ENCODE measurements at regions not wholly inside any gene's neighbourhood (a gene's known extent, or its start where the extent isn't known, plus 50 kb on each side); places are given as distances from the start of the nearest gene placed in this dataset.

- Histone ChIP-seq H3K27me3 (ENCODE audit: control insufficient read depth in 2 of 2, insufficient read depth in 2 of 2, low read length in 2 of 2) (no peaks in the 10 kb centered on the region), H2AFZ (ENCODE audit: low read depth, low read length) (no peak overlapping the region), H3K36me3 (ENCODE audit: control insufficient read depth, insufficient read depth, low read length) (no peaks in the 10 kb centered on the region), H3K4me2 (ENCODE audit: insufficient read depth, low read length) (no peak overlapping the region), H3K4me3 (no peak overlapping the region), H3K9ac (ENCODE audit: insufficient read depth in 1 of 2, low read depth in 2 of 2, low read length in 2 of 2) (no peak overlapping the region), H3K9me1 (ENCODE audit: control insufficient read depth, insufficient read depth, low read length) (no peaks in the 10 kb centered on the region), H3K9me3 (replicated peaks; ENCODE audit: control insufficient read depth, insufficient read depth, low read depth, low read length) (no peaks in the 10 kb centered on the region), H3K79me2 (ENCODE audit: control insufficient read depth, insufficient read depth, low read length) (no peaks in the 10 kb centered on the region), H4K20me1 (replicated peaks; ENCODE audit: control insufficient read depth, insufficient read depth, low read length) (no peaks in the 10 kb centered on the region), H3K27ac (ENCODE audit: extremely low read depth, low read depth, low read length) (no peak overlapping the region), H3K4me1 (replicated peaks in 1 of 2; ENCODE audit: control insufficient read depth in 2 of 2, insufficient read depth in 2 of 2, low read length in 2 of 2) (no peaks in the 10 kb centered on the region)
- WGBS (ENCODE audit: insufficient coverage, low coverage, missing lambda C conversion rate): 5% methylated on average over 1 of the region's 1 CpG
- no TSS peak for BruUV-seq (replicated peaks)
- intact Hi-C loops (cut with micrococcal nuclease) (no loop called here), in situ Hi-C loops (cut with MboI) (no loop called here)
- CTCF ChIA-PET (ENCODE audit: low intra/inter-chr PET ratio): no interaction called here
- no peak for TF ChIP-seq ZNF57 (CRISPR knock-in tag; IDR thresholded peaks at IDR 0.05)
- no peak for TF ChIP-seq ZNF778 (CRISPR knock-in tag; IDR thresholded peaks at IDR 0.05)
- TF ChIP-seq CHCHD3 (CRISPR knock-in tag; IDR thresholded peaks at IDR 0.05): no peak
- TF ChIP-seq HEY1 (CRISPR knock-in tag; IDR thresholded peaks at IDR 0.05; ENCODE audit: borderline replicate concordance): no peak
- TF ChIP-seq NFATC3 (IDR thresholded peaks at IDR 0.05): no peak
- POLR2A ChIA-PET: no interaction called here
- ATAC-seq: no peak
- DNase-seq (ENCODE audit: extremely low read depth in 1 of 4, low spot score in 3 of 4): no peak
- FAIRE-seq: no peak
Measured at GRCh38 chr3:159785273-159785708, 203.3 kb upstream of the IL12A start.

- in situ Hi-C loops (cut with MboI) (no loop called here), intact Hi-C loops (cut with micrococcal nuclease) (no loop called here)
- Histone ChIP-seq H3K36me3 (ENCODE audit: control insufficient read depth, insufficient read depth, low read length) (no peaks in the 10 kb centered on the region), H3K9ac (ENCODE audit: insufficient read depth in 1 of 2, low read depth in 2 of 2, low read length in 2 of 2) (no peak overlapping the region), H3K27ac (ENCODE audit: extremely low read depth, low read depth, low read length) (no peak overlapping the region), H3K79me2 (ENCODE audit: control insufficient read depth, insufficient read depth, low read length) (no peaks in the 10 kb centered on the region), H3K9me3 (replicated peaks; ENCODE audit: control insufficient read depth, insufficient read depth, low read depth, low read length) (no peaks in the 10 kb centered on the region), H3K9me1 (ENCODE audit: control insufficient read depth, insufficient read depth, low read length) (no peaks in the 10 kb centered on the region), H3K4me2 (ENCODE audit: insufficient read depth, low read length) (no peak overlapping the region), H3K4me1 (replicated peaks in 1 of 2; ENCODE audit: control insufficient read depth in 2 of 2, insufficient read depth in 2 of 2, low read length in 2 of 2) (no peaks in the 10 kb centered on the region), H2AFZ (ENCODE audit: low read depth, low read length) (no peak overlapping the region), H3K4me3 (no peak overlapping the region), H3K27me3 (ENCODE audit: control insufficient read depth in 2 of 2, insufficient read depth in 2 of 2, low read length in 2 of 2) (no peaks in the 10 kb centered on the region), H4K20me1 (replicated peaks; ENCODE audit: control insufficient read depth, insufficient read depth, low read length) (no peaks in the 10 kb centered on the region)
- no TSS peak for BruUV-seq (replicated peaks)
- CTCF ChIA-PET (ENCODE audit: low intra/inter-chr PET ratio): no interaction called here
- POLR2A ChIA-PET: no interaction called here
- WGBS (ENCODE audit: insufficient coverage, low coverage, missing lambda C conversion rate): under 1% methylated on average over 9 of the region's 9 CpGs
- DNase-seq (ENCODE audit: extremely low read depth in 1 of 4, low spot score in 3 of 4): no peak
- peak; percentile 25 for TF ChIP-seq MEIS2 (IDR thresholded peaks at IDR 0.05; ENCODE audit: partially characterized antibody)
- TF ChIP-seq, protein P1, sequence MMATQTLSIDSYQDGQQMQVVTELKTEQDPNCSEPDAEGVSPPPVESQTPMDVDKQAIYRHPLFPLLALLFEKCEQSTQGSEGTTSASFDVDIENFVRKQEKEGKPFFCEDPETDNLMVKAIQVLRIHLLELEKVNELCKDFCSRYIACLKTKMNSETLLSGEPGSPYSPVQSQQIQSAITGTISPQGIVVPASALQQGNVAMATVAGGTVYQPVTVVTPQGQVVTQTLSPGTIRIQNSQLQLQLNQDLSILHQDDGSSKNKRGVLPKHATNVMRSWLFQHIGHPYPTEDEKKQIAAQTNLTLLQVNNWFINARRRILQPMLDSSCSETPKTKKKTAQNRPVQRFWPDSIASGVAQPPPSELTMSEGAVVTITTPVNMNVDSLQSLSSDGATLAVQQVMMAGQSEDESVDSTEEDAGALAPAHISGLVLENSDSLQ (IDR thresholded peaks at IDR 0.05): peak; percentile 18; the same call in 1 of the 2 replicates
- no peak for TF ChIP-seq NR2C1 (IDR thresholded peaks at IDR 0.05)
- TF ChIP-seq NR2C1 (tag; IDR thresholded peaks at IDR 0.05): no peak
- no peak for TF ChIP-seq NONO (IDR thresholded peaks at IDR 0.05; ENCODE audit: low read depth in 2 of 2, low read length in 1 of 2)
- no peak for ATAC-seq
- no peak for FAIRE-seq
Measured at GRCh38 chr3:159786489-159787177, 202.0 kb upstream of the IL12A start.
